Neural progenitor cell (in vitro differentiated cells): ENCODE measurements at regions not wholly inside any gene's neighbourhood (a gene's known extent, or its start where the extent isn't known, plus 50 kb on each side); places are given as distances from the start of the nearest gene placed in this dataset.

Experiments used
- EZH2 ChIP-seq: fragments of 200-600 bp; sonication (generic); IDR thresholded peaks from 2 replicates; pipeline ENCODE4 v1.6.1; 2017; ENCODE audit warnings: antibody characterized with exemption, mild to moderate bottlenecking, moderate library complexity
- TF ChIP-seq, protein P1 (sequence below): fragments of 200-600 bp; sonication (generic); IDR thresholded peaks from 2 replicates; pipeline ENCODE4 v1.5.1; 2017; ENCODE audit warnings: antibody characterized with exemption, mild to moderate bottlenecking

DNA sequence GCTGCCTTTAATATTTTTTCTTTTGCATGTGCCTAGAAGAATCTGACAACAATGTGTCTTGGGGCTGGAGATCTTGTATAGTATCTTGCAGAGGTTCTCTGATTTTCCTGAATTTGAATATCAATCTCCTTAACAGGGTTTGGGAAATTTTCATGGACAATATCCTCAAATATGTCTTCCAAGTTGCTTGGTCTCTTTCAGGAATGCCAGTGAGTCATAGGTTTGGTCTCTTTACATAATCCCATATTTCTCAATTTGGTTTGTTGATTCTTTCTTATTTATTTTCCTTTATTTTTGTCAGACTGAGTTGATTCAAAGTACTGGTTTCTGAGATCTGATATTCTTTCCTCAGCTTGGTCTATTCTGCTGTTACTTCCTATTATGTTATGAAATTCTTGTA is 208.7 kb upstream of the GLI3 start:
- TF ChIP-seq, protein P1, sequence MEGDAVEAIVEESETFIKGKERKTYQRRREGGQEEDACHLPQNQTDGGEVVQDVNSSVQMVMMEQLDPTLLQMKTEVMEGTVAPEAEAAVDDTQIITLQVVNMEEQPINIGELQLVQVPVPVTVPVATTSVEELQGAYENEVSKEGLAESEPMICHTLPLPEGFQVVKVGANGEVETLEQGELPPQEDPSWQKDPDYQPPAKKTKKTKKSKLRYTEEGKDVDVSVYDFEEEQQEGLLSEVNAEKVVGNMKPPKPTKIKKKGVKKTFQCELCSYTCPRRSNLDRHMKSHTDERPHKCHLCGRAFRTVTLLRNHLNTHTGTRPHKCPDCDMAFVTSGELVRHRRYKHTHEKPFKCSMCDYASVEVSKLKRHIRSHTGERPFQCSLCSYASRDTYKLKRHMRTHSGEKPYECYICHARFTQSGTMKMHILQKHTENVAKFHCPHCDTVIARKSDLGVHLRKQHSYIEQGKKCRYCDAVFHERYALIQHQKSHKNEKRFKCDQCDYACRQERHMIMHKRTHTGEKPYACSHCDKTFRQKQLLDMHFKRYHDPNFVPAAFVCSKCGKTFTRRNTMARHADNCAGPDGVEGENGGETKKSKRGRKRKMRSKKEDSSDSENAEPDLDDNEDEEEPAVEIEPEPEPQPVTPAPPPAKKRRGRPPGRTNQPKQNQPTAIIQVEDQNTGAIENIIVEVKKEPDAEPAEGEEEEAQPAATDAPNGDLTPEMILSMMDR: no peak
- TF ChIP-seq EZH2: no peak
